GM23338 (cell line): ENCODE measurements at regions not wholly inside any gene's neighbourhood (a gene's known extent, or its start where the extent isn't known, plus 50 kb on each side); places are given as distances from the start of the nearest gene placed in this dataset.

Source experiments
- ATAC-seq: fragments of 200-7000 bp; cut with Tn5 transposase; 3 replicates; pipeline ENCODE4 v1.9.1; 2020
- DNase-seq: peaks from one replicate; pipeline ENCODE4 v3.0.0-alpha.2; 2015; ENCODE audit warnings: low spot score
- H2AFZ ChIP-seq: fragments of 200-600 bp; sonication (generic); 2 replicates; pipeline ENCODE4 v1.8.0; 2016; ENCODE audit warnings: antibody characterized with exemption, mild to moderate bottlenecking, moderate library complexity
- H3F3A ChIP-seq: fragments of 200-600 bp; sonication (generic); replicated peaks from 2 replicates; pipeline ENCODE4 v1.8.0; 2017; ENCODE audit warnings: antibody characterized with exemption, mixed run types, low read depth
- H3K27ac ChIP-seq: fragments of 200-600 bp; sonication (generic); 2 replicates; pipeline ENCODE4 v1.6.1; 2016; ENCODE audit warnings: low read depth
- H3K27me3 ChIP-seq: fragments of 200-600 bp; sonication (generic); 2 replicates; pipeline ENCODE4 v1.8.0; 2016; ENCODE audit warnings: mild to moderate bottlenecking, mixed run types, moderate library complexity; ENCODE audit not compliant: insufficient read depth
- H3K36me3 ChIP-seq: fragments of 200-600 bp; sonication (generic); 2 replicates; pipeline ENCODE4 v1.8.0; 2016; ENCODE audit warnings: mild to moderate bottlenecking; ENCODE audit not compliant: insufficient read depth
- H3K4me1 ChIP-seq: fragments of 200-600 bp; sonication (generic); 2 replicates; pipeline ENCODE4 v1.8.0; 2016; ENCODE audit warnings: mild to moderate bottlenecking, moderate library complexity; ENCODE audit not compliant: insufficient read depth
- H3K4me2 ChIP-seq: fragments of 200-600 bp; sonication (generic); 2 replicates; pipeline ENCODE4 v1.7.1; 2017; ENCODE audit warnings: mixed run types
- H3K4me3 ChIP-seq: fragments of 200-600 bp; sonication (generic); 2 replicates; pipeline ENCODE4 v1.6.1; 2016; ENCODE audit warnings: mixed run types
- H3K79me2 ChIP-seq: fragments of 200-600 bp; sonication (generic); replicated peaks from 2 replicates; pipeline ENCODE4 v1.8.0; 2017; ENCODE audit warnings: mild to moderate bottlenecking; ENCODE audit not compliant: insufficient read depth
- H3K9me2 ChIP-seq: fragments of 200-600 bp; sonication (generic); 2 replicates; pipeline ENCODE4 v1.8.0; 2017; ENCODE audit not compliant: insufficient read depth
- H4K20me1 ChIP-seq: fragments of 200-600 bp; sonication (generic); replicated peaks from 2 replicates; pipeline ENCODE4 v1.8.0; 2017; ENCODE audit warnings: mild to moderate bottlenecking; ENCODE audit not compliant: insufficient read depth
- H3K27ac Mint-ChIP-seq: 2 replicates; pipeline ENCODE4 v1.8.0; 2020; ENCODE audit warnings: inconsistent platforms, mild to moderate bottlenecking, moderate library complexity, mixed read lengths
- H3K27me3 Mint-ChIP-seq: 3 replicates; pipeline ENCODE4 v1.8.0; 2022; ENCODE audit warnings: low read depth, mild to moderate bottlenecking, moderate library complexity, mixed read lengths, inconsistent platforms; ENCODE audit not compliant: insufficient read depth, poor library complexity
- H3K36me3 Mint-ChIP-seq: 3 replicates; pipeline ENCODE4 v1.8.0; 2021; ENCODE audit warnings: low read depth, mild to moderate bottlenecking, inconsistent platforms, moderate library complexity, mixed read lengths
- H3K4me1 Mint-ChIP-seq: 3 replicates; pipeline ENCODE4 v1.8.0; 2020; ENCODE audit warnings: mild to moderate bottlenecking, inconsistent platforms, mixed read lengths
- H3K4me3 Mint-ChIP-seq: 3 replicates; pipeline ENCODE4 v1.8.0; 2021; ENCODE audit warnings: moderate library complexity, mild to moderate bottlenecking, inconsistent platforms, mixed read lengths
- H3K9me3 Mint-ChIP-seq: 3 replicates; pipeline ENCODE4 v1.8.0; 2020; ENCODE audit warnings: moderate library complexity, mild to moderate bottlenecking, inconsistent platforms, mixed read lengths
- EZH2 ChIP-seq: fragments of 200-600 bp; sonication (generic); IDR thresholded peaks from one replicate; pipeline ENCODE4 v1.8.0; 2017; ENCODE audit warnings: antibody characterized with exemption, mild to moderate bottlenecking, low read depth; ENCODE audit not compliant: unreplicated experiment
- EZH2phosphoT487 ChIP-seq: fragments of 200-600 bp; sonication (generic); IDR thresholded peaks from one replicate; pipeline ENCODE4 v1.8.1; 2018; ENCODE audit warnings: antibody characterized with exemption; ENCODE audit not compliant: unreplicated experiment
- JUNB ChIP-seq: IDR thresholded peaks from one replicate; pipeline ENCODE4 v1.6.1; 2016; ENCODE audit warnings: antibody characterized with exemption; ENCODE audit not compliant: unreplicated experiment
- NANOG ChIP-seq: IDR thresholded peaks from 2 replicates; pipeline ENCODE4 v1.6.1; 2016; ENCODE audit warnings: antibody characterized with exemption, borderline replicate concordance
- POLR2AphosphoS5 ChIP-seq: IDR thresholded peaks from 2 replicates; pipeline ENCODE4 v1.6.1; 2016; ENCODE audit warnings: antibody characterized with exemption, low read depth
- REST ChIP-seq: IDR thresholded peaks from one replicate; pipeline ENCODE4 v1.6.1; 2018; ENCODE audit warnings: antibody characterized with exemption; ENCODE audit not compliant: unreplicated experiment
- STAT1 ChIP-seq: IDR thresholded peaks from one replicate; pipeline ENCODE4 v1.6.1; 2016; ENCODE audit warnings: antibody characterized with exemption; ENCODE audit not compliant: unreplicated experiment
- ZNF114 ChIP-seq: fragments of 250-450 bp; sonication (Bioruptor Pico); IDR thresholded peaks from 2 replicates; pipeline ENCODE4 v1.5.0; 2020; ENCODE audit warnings: mild to moderate bottlenecking, moderate library complexity
- ZNF331 ChIP-seq: fragments of 250-450 bp; sonication (Bioruptor Pico); IDR thresholded peaks from 2 replicates; pipeline ENCODE4 v1.5.0; 2020; ENCODE audit warnings: low read depth, mild to moderate bottlenecking, moderate library complexity
- TF ChIP-seq, protein P1 (sequence below): IDR thresholded peaks from 2 replicates; pipeline ENCODE4 v1.6.1; 2016; ENCODE audit warnings: antibody characterized with exemption
- TF ChIP-seq, protein P2 (sequence below), 2 experiments: fragments of 200-600 bp in 1 of 2; sonication (generic) in 1 of 2; conservative IDR thresholded peaks; 2 replicates each; pipeline versions ENCODE4 v1.5.1 to v1.6.1; 2016 to 2017; ENCODE audit warnings: antibody characterized with exemption in 2 of 2, low read depth in 2 of 2, mild to moderate bottlenecking in 2 of 2, moderate library complexity in 1 of 2

DNA sequence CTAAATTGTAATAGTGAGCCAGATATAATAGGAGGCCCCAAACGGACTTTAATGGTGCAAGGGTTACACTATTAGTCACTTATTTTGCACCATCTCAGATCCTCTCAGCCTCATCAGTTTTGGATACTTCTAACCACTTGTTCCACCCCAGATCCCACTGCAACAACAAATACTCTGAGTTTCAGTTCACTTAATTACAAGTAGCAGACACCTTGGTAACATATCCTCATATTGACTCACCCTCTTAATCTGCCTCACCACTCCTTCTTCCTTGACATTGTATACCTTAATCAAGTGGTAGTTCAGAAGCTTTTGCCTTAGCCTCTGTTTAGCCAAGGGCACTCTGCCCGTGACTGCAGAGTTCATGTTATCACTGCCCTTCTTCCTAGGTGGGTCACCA lies 256.1 kb upstream of the UBASH3B start (continued):
- TF ChIP-seq ZNF114 (CRISPR knock-in tag) = no peak
- TF ChIP-seq STAT1 = no peak
- TF ChIP-seq, protein P1, sequence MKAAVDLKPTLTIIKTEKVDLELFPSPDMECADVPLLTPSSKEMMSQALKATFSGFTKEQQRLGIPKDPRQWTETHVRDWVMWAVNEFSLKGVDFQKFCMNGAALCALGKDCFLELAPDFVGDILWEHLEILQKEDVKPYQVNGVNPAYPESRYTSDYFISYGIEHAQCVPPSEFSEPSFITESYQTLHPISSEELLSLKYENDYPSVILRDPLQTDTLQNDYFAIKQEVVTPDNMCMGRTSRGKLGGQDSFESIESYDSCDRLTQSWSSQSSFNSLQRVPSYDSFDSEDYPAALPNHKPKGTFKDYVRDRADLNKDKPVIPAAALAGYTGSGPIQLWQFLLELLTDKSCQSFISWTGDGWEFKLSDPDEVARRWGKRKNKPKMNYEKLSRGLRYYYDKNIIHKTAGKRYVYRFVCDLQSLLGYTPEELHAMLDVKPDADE = no peak
- TF ChIP-seq EZH2 = no peak
- TF ChIP-seq NANOG = no peak
- no peak for TF ChIP-seq POLR2AphosphoS5
- no peak for TF ChIP-seq JUNB

GRCh38 chr11:122398851-122399250 lies 256.7 kb upstream of the UBASH3B start:
- Histone ChIP-seq H3K27me3 (no peaks in the 10 kb centered on the region), H4K20me1 (no peaks in the 10 kb centered on the region), H3K9me2 (no peaks in the 10 kb centered on the region), H3K79me2 (no peaks in the 10 kb centered on the region), H3K36me3 (no peaks in the 10 kb centered on the region), H3K27ac (no peak overlapping the region), H3K4me1 (no peaks in the 10 kb centered on the region), H2AFZ (no peak overlapping the region), H3K4me3 (no peak overlapping the region), H3K4me2 (no peak overlapping the region), H3F3A (no peaks in the 10 kb centered on the region)
- H3K27ac Mint-ChIP-seq = no peak overlapping the region
- H3K27me3 Mint-ChIP-seq = no peaks in the 10 kb centered on the region
- no peaks in the 10 kb centered on the region for H3K36me3 Mint-ChIP-seq
- H3K9me3 Mint-ChIP-seq = no peaks in the 10 kb centered on the region
- no peaks in the 10 kb centered on the region for H3K4me1 Mint-ChIP-seq
- DNase-seq (no peak), ATAC-seq (no peak)
- no peak overlapping the region for H3K4me3 Mint-ChIP-seq
- TF ChIP-seq JUNB (no peak), EZH2phosphoT487 (no peak), ZNF331 (CRISPR knock-in tag) (no peak), EZH2 (no peak), POLR2AphosphoS5 (no peak), ZNF114 (CRISPR knock-in tag) (no peak), NANOG (no peak), STAT1 (no peak), REST (no peak)
- TF ChIP-seq, protein P2, sequence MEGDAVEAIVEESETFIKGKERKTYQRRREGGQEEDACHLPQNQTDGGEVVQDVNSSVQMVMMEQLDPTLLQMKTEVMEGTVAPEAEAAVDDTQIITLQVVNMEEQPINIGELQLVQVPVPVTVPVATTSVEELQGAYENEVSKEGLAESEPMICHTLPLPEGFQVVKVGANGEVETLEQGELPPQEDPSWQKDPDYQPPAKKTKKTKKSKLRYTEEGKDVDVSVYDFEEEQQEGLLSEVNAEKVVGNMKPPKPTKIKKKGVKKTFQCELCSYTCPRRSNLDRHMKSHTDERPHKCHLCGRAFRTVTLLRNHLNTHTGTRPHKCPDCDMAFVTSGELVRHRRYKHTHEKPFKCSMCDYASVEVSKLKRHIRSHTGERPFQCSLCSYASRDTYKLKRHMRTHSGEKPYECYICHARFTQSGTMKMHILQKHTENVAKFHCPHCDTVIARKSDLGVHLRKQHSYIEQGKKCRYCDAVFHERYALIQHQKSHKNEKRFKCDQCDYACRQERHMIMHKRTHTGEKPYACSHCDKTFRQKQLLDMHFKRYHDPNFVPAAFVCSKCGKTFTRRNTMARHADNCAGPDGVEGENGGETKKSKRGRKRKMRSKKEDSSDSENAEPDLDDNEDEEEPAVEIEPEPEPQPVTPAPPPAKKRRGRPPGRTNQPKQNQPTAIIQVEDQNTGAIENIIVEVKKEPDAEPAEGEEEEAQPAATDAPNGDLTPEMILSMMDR (conservative IDR thresholded peaks at IDR 0.05; ENCODE audit: low read depth in 2 of 2) = no peak
- TF ChIP-seq, protein P1 = no peak
